Lung (tissue), 12 donors: ENCODE measurements at regions not wholly inside any gene's neighbourhood (a gene's known extent, or its start where the extent isn't known, plus 50 kb on each side); places are given as distances from the start of the nearest gene placed in this dataset. TPM values are rescaled to one million over a fixed set of nuclear protein-coding genes. Genes with fewer than 3 reads are reported as not detected.

Experiments used
- ATAC-seq: fragments of 200-7000 bp; cut with Tn5 transposase; one replicate; pipeline ENCODE4 v1.9.1; 2020; ENCODE audit warnings: moderate number of reproducible peaks; ENCODE audit not compliant: insufficient read depth, low FRiP score
- DNase-seq, 3 donors: peaks; one replicate each; pipeline ENCODE4 v3.0.0-alpha.2; 2013 to 2017
- H3K27ac ChIP-seq, 2 donors: one replicate each; pipeline ENCODE4 v1.5.1; 2013; ENCODE audit warnings: mild to moderate bottlenecking in 2 of 2, moderate library complexity in 2 of 2, control low read depth in 1 of 2, inconsistent platforms in 1 of 2, low read depth in 1 of 2, low read length in 1 of 2
- H3K27me3 ChIP-seq, 3 donors: one replicate each; pipeline ENCODE4 v1.5.1; 2013; ENCODE audit warnings: low read length in 2 of 3; ENCODE audit not compliant: control insufficient read depth in 3 of 3, insufficient read depth in 3 of 3
- H3K36me3 ChIP-seq, 4 donors: one replicate each; pipeline ENCODE4 v1.5.1; 2013; ENCODE audit warnings: low read length in 4 of 4, mild to moderate bottlenecking in 1 of 4, moderate library complexity in 1 of 4; ENCODE audit not compliant: control insufficient read depth in 4 of 4, insufficient read depth in 4 of 4
- H3K4me1 ChIP-seq, 5 donors: one replicate each; pipeline ENCODE4 v1.5.1; 2013; ENCODE audit warnings: low read length in 5 of 5, mild to moderate bottlenecking in 2 of 5, moderate library complexity in 1 of 5; ENCODE audit not compliant: control insufficient read depth in 5 of 5, insufficient read depth in 5 of 5
- H3K4me3 ChIP-seq: one replicate; pipeline ENCODE4 v1.5.1; 2013; ENCODE audit warnings: mild to moderate bottlenecking, control low read depth, moderate library complexity
- H3K9ac ChIP-seq, 2 donors: one replicate each; pipeline ENCODE4 v1.5.1; 2013; ENCODE audit warnings: low read length in 2 of 2, control low read depth in 1 of 2; ENCODE audit not compliant: insufficient read depth in 1 of 2
- H3K9me3 ChIP-seq, 4 donors: one replicate each; pipeline ENCODE4 v1.5.1; 2013; ENCODE audit warnings: low read length in 3 of 4, mild to moderate bottlenecking in 1 of 4, moderate library complexity in 1 of 4; ENCODE audit not compliant: control insufficient read depth in 4 of 4, insufficient read depth in 3 of 4
- WGBS, 2 donors: extraction: QIAGEN DNeasy Blood & Tissue Kit; methylation state at CpG; one replicate each; pipeline ENCODE4 v1.1.7; 2013; 5-methylcytosine and 5-hydroxymethylcytosine counted together
- small RNA-seq: library from RNA; depleted of rRNA; stranded (forward); fragments of <200 nt; gene quantifications from one replicate; pipeline ENCODE3, GENCODE V24; 2014; ENCODE audit warnings: low replicate concordance
- TF ChIP-seq, protein P1 (sequence below): IDR thresholded peaks from 2 replicates; pipeline ENCODE4 v1.5.1; 2012; ENCODE audit warnings: mild to moderate bottlenecking; ENCODE audit errors: control extremely low read depth, extremely low read depth
- donor health status: control.
- donor health status: control.
- donor health status: Bipolar disorder and iron deficiency.
- donor health status: healthy.
- donor health status: DM: yes; HTN: yes; CAD: no.

DNA sequence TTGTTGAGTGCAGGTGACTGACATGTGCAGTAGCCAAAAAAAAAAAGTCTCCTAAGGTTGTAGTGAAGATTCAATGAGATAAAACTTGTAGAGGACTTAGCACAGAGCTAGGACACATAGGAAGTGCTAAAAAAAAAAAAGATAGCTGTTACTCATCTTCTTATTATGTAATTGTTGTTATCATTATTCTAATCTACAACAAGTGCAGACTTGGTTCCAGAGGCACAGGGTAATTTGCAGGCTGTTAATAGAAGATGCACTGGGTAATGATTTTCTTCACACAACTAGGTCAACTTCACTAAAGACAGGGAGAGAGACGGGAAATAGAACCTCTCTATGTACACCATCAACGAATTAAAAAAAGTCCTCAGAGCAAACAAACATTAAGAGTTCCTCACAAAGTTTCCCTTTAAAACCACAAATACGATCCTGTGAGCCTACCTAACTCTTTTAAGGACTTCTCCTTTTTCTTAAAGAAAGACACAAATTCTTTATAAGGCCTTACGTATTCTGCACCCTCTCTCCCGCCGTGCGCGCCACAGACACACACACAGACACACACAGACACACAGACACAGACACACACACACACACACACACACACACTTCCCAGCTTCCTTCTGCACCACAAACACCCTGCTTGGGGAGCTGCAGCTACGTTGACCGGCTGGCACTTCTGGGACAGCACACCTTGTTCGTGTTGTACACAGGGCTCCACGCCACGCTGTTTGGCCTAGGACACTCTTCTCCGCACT, 49.8 kb upstream of the GADD45A start:
- no peak overlapping the region for H3K9ac ChIP-seq
- H3K4me3 ChIP-seq: no peak overlapping the region
- no peaks in the 10 kb centered on the region for H3K9me3 ChIP-seq
- H3K4me1 ChIP-seq: peaks cover 0 to 9% (median 0%) of the 10 kb centered on the region in 5 donors
- no peak overlapping the region for H3K27ac ChIP-seq
- DNase-seq: no peak
- TF ChIP-seq, protein P1, sequence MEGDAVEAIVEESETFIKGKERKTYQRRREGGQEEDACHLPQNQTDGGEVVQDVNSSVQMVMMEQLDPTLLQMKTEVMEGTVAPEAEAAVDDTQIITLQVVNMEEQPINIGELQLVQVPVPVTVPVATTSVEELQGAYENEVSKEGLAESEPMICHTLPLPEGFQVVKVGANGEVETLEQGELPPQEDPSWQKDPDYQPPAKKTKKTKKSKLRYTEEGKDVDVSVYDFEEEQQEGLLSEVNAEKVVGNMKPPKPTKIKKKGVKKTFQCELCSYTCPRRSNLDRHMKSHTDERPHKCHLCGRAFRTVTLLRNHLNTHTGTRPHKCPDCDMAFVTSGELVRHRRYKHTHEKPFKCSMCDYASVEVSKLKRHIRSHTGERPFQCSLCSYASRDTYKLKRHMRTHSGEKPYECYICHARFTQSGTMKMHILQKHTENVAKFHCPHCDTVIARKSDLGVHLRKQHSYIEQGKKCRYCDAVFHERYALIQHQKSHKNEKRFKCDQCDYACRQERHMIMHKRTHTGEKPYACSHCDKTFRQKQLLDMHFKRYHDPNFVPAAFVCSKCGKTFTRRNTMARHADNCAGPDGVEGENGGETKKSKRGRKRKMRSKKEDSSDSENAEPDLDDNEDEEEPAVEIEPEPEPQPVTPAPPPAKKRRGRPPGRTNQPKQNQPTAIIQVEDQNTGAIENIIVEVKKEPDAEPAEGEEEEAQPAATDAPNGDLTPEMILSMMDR: no peak
- no peaks in the 10 kb centered on the region for H3K36me3 ChIP-seq
- H3K27me3 ChIP-seq: no peaks in the 10 kb centered on the region
- ATAC-seq: no peak
- WGBS, 2 donors: 40 to 66% methylated on average over 14 of the region's 14 CpGs

Small RNA genes in the stretch of these regions (small RNA-seq; reads per million reads assigned to genes)
- not detected for gene RNU6-1031P
